ENCODE measurements at regions not wholly inside any gene's neighbourhood (a gene's known extent, or its start where the extent isn't known, plus 50 kb on each side); places are given as distances from the start of the nearest gene placed in this dataset.

DNA sequence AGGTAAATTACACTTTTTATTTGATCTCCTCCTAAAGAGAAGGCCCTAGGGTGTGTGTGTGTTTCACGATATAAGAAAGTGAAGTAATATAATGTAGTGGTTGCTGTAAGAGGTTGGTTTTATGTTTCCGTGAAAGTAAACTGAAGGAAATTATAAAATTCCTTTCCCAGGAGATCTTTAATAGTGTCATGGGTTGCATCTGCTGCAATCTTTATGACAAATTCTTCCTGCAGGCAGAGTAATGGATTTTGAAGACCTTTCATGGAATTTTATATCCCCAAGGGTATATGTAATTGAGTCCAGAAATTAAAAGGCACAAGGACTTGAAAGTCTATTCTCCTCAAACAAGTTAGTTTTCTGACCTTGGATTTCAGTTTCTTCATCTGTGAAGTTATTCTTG is 538.6 kb downstream of the ANKRD50 start:
- DNase-seq = no peak
- Histone ChIP-seq H3K27me3 (no peaks in the 10 kb centered on the region), H3K9me3 (peaks cover 0 to 2% (median 0%) of the 10 kb centered on the region in 4 donors), H3K4me3 (no peak overlapping the region), H3K36me3 (no peaks in the 10 kb centered on the region), H3K27ac (no peak overlapping the region), H3K4me1 (no peaks in the 10 kb centered on the region)
- TF ChIP-seq POLR2A (IDR thresholded peaks at IDR 0.05) = no peak
- TF ChIP-seq, protein P1, sequence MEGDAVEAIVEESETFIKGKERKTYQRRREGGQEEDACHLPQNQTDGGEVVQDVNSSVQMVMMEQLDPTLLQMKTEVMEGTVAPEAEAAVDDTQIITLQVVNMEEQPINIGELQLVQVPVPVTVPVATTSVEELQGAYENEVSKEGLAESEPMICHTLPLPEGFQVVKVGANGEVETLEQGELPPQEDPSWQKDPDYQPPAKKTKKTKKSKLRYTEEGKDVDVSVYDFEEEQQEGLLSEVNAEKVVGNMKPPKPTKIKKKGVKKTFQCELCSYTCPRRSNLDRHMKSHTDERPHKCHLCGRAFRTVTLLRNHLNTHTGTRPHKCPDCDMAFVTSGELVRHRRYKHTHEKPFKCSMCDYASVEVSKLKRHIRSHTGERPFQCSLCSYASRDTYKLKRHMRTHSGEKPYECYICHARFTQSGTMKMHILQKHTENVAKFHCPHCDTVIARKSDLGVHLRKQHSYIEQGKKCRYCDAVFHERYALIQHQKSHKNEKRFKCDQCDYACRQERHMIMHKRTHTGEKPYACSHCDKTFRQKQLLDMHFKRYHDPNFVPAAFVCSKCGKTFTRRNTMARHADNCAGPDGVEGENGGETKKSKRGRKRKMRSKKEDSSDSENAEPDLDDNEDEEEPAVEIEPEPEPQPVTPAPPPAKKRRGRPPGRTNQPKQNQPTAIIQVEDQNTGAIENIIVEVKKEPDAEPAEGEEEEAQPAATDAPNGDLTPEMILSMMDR (IDR thresholded peaks at IDR 0.05) = no peak

DNA sequence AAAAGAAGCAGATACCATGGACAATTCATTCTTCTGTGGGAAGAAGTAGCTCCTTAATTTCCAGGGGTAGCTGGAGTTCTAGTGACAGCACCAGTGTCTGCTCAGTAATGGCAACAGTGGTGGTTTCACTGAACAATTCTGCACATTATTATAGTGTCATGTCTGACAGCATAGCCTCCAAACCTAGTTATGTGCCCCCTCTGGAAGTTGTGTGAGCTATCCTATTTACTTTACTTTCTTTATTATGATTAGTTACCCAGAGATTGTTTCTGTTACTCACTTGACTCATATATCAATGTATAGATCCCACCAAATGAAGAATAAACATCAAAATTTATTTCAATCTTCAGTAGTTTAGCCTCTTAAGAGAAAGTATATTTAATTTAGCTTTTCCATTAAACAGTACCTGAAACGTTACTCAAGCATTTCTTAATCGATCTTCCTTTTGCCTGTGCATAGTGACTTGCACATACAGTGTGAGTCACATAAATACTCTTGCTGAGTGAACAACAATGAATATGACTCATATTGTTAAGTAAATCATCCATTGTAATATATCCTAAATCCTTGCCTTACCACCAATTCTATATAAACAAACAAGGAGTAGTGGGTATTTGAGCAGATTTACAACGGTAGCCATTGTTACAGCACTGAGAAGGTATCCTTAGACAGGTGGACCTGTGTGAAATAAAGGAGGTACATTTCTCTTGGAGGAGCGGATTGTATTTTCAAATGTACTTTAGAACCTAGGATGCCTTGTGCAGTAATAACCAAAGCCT is 534.7 kb downstream of the ANKRD50 start:
- Histone ChIP-seq H3K36me3 (no peaks in the 10 kb centered on the region), H3K4me3 (no peak overlapping the region), H3K4me1 (no peaks in the 10 kb centered on the region), H3K27me3 (no peaks in the 10 kb centered on the region), H3K9me3 (no peaks in the 10 kb centered on the region), H3K27ac (no peak overlapping the region)
- TF ChIP-seq, protein P1 (IDR thresholded peaks at IDR 0.05) = no peak
- no peak for DNase-seq

DNA sequence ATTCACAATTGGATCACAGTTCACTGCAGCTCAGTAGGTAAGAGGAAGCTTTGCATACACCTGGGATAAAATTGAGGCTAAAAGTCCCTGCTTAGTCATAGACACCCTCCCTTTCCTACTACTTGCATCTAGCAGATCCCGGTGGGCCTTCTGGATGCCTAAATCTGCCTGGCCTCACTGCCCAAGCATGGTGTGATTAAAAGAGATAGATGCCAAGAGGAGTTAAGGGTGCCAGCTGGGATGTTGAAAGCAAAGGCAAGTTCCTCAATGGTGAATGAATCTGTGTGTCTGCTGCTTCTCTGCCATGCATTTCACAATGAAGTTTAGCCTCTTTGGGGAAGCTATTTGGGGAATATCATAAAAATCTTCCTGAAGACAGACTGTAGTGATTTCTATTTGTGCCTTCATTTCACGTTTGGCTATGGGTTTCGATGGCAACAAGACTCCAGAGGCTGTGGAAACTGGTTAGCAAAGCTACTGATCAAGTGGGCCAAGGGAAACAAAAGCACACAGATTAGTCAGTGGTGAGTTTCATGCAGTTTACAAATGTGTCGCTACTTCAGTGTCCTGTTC is 534.0 kb downstream of the ANKRD50 start:
- Histone ChIP-seq H3K27me3 (no peaks in the 10 kb centered on the region), H3K27ac (no peak overlapping the region), H3K4me3 (no peak overlapping the region), H3K36me3 (no peaks in the 10 kb centered on the region), H3K4me1 (no peaks in the 10 kb centered on the region), H3K9me3 (no peaks in the 10 kb centered on the region)
- TF ChIP-seq, protein P1 (IDR thresholded peaks at IDR 0.05) = no peak
- TF ChIP-seq POLR2A (IDR thresholded peaks at IDR 0.05) = no peak
- no peak for DNase-seq

DNA sequence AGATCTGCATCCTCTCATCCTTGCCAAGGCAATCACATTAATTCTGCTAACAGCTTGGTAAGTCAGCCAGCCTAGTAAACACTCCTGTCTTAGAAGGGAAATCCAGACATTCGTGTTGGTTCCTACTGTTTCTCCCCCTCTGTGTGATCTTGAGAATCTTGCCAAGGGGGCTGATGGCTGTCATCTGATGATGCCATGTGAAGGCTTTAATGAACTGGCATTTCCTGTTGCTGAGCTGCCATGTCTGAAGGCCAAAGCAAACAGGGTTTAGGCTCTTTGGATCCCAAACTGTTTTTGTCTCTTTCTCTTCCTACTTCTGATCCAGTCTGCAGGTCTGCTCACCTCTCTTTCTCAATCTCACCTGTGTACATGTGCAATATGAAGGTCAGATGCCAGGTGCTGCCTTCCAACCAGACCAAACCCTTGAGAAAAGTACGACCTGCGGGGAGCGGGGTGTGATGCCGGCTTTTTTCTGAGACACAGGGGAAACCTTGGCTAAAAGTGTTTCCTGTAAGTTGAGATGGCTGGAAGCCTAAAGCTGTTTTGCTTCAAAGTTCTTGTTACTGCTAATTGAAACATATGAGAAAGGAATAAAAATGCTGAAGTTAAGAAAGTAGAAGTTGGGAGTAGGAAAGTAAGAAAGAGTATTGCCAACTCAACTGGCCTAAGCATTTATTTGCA is 532.9 kb downstream of the ANKRD50 start:
- no peak for TF ChIP-seq POLR2A (IDR thresholded peaks at IDR 0.05)
- TF ChIP-seq, protein P1 (IDR thresholded peaks at IDR 0.05) = no peak
- no peak for DNase-seq
- no peaks in the 10 kb centered on the region for H3K36me3 ChIP-seq

DNA sequence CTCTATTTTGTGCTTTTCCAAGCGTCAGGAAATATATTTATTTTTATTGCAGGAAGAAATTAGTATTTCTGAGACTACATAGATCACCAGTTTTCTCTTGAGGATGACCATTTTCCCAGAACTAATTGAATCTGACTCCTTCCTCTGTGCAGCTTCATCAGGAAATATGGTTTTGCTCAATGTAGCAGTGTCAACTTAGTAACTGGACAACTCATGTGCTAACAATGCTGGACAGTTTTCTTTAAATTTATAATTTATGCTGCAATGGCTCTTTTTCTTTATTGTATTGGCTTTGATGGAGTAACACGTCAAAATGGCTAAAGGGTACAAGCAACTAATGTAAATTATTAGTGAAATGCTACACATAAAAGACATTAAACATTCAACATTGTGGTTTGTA is 531.5 kb downstream of the ANKRD50 start:
- DNase-seq = no peak
- Histone ChIP-seq H3K9me3 (no peaks in the 10 kb centered on the region), H3K36me3 (no peaks in the 10 kb centered on the region), H3K27ac (no peak overlapping the region), H3K4me1 (no peaks in the 10 kb centered on the region), H3K27me3 (no peaks in the 10 kb centered on the region), H3K4me3 (no peak overlapping the region)
- TF ChIP-seq POLR2A (IDR thresholded peaks at IDR 0.05) = no peak
- TF ChIP-seq, protein P1 (IDR thresholded peaks at IDR 0.05) = no peak

More for the DNA sequence above, 532.9 kb downstream of the ANKRD50 start:
- H3K4me3 ChIP-seq = no peak overlapping the region
- no peaks in the 10 kb centered on the region for H3K9me3 ChIP-seq
- no peaks in the 10 kb centered on the region for H3K27me3 ChIP-seq
- H3K27ac ChIP-seq = no peak overlapping the region
- H3K4me1 ChIP-seq = no peaks in the 10 kb centered on the region
